PC-3 (cell line): ENCODE measurements at regions not wholly inside any gene's neighbourhood (a gene's known extent, or its start where the extent isn't known, plus 50 kb on each side); places are given as distances from the start of the nearest gene placed in this dataset.

Experiments used
- ATAC-seq: fragments of 200-7000 bp; cut with Tn5 transposase; 2 replicates; pipeline ENCODE4 v1.9.1; 2020; ENCODE audit warnings: mild to moderate bottlenecking, moderate library complexity
- BruUV-seq: library from RNA; stranded (reverse); fragments of 400-500 nt; replicated peaks from 2 replicates; lab custom pipeline; 2021; lab: Mats Ljungman, UMichigan
- CTCF ChIA-PET: fragments of 300-600 bp; sonication (Branson Sonifier 250); formaldehyde crosslinking; loops from one replicate; lab custom pipeline; 2022; ENCODE audit warnings: antibody characterized with exemption; lab: Charles Lee
- POLR2A ChIA-PET: fragments of 300-600 bp; sonication (Branson Sonifier 250); formaldehyde crosslinking; loops from one replicate; lab custom pipeline; 2022; ENCODE audit warnings: antibody characterized with exemption; ENCODE audit not compliant: unreplicated experiment; lab: Charles Lee
- DNase-seq: peaks from one replicate; pipeline ENCODE4 v3.0.0-alpha.2; 2015
- H2AFZ ChIP-seq: fragments of 300-600 bp; sonication (generic); 2 replicates; pipeline ENCODE4 v1.6.0; 2016; ENCODE audit warnings: antibody characterized with exemption, low read length
- H3F3A ChIP-seq: fragments of 300-600 bp; sonication (generic); one replicate; pipeline ENCODE4 v1.6.0; 2017; ENCODE audit warnings: antibody characterized with exemption, low read length, control low read depth, mild to moderate bottlenecking; ENCODE audit not compliant: unreplicated experiment
- H3K27ac ChIP-seq: fragments of 300-600 bp; sonication (generic); 2 replicates; pipeline ENCODE4 v1.5.1; 2016; ENCODE audit warnings: mild to moderate bottlenecking, low read length
- H3K27me3 ChIP-seq: fragments of 300-600 bp; sonication (generic); 2 replicates; pipeline ENCODE4 v1.6.1; 2016; ENCODE audit warnings: low read length, mixed read lengths
- H3K36me3 ChIP-seq: fragments of 300-600 bp; sonication (generic); 2 replicates; pipeline ENCODE4 v1.6.1; 2016; ENCODE audit warnings: low read depth, mixed run types, low read length, mixed read lengths
- H3K4me1 ChIP-seq: fragments of 300-600 bp; sonication (generic); 2 replicates; pipeline ENCODE4 v1.5.1; 2016; ENCODE audit warnings: low read length; ENCODE audit not compliant: insufficient read depth
- H3K4me2 ChIP-seq: fragments of 300-600 bp; sonication (generic); 2 replicates; pipeline ENCODE4 v1.6.0; 2016; ENCODE audit warnings: low read length
- H3K4me3 ChIP-seq: fragments of 300-600 bp; sonication (generic); 2 replicates; pipeline ENCODE4 v1.5.1; 2016; ENCODE audit warnings: mild to moderate bottlenecking, low read length, mixed read lengths
- H3K79me2 ChIP-seq: fragments of 300-600 bp; sonication (generic); 2 replicates; pipeline ENCODE4 v1.6.1; 2017; ENCODE audit warnings: low read length, mixed read lengths
- H3K9ac ChIP-seq: fragments of 300-600 bp; sonication (generic); 2 replicates; pipeline ENCODE4 v1.6.0; 2016; ENCODE audit warnings: mild to moderate bottlenecking, low read length
- H3K9me2 ChIP-seq: fragments of 300-600 bp; sonication (generic); replicated peaks from 2 replicates; pipeline ENCODE4 v1.6.1; 2016; ENCODE audit warnings: mixed run types, low read length, mixed read lengths
- H3K9me3 ChIP-seq: fragments of 300-600 bp; sonication (generic); 2 replicates; pipeline ENCODE4 v1.6.1; 2016; ENCODE audit warnings: low read length, mixed read lengths
- H4K20me1 ChIP-seq: fragments of 300-600 bp; sonication (generic); 2 replicates; pipeline ENCODE4 v1.6.1; 2016; ENCODE audit warnings: low read length, mixed read lengths
- CTCF ChIP-seq: fragments of 300-600 bp; sonication (generic); conservative IDR thresholded peaks from 2 replicates; pipeline ENCODE4 v1.5.1; 2017; ENCODE audit warnings: antibody characterized with exemption, low read depth, mild to moderate bottlenecking, low read length
- EZH2 ChIP-seq: fragments of 300-600 bp; sonication (generic); IDR thresholded peaks from one replicate; pipeline ENCODE4 v1.6.1; 2017; ENCODE audit warnings: antibody characterized with exemption, mild to moderate bottlenecking, low read length; ENCODE audit not compliant: unreplicated experiment
- EZH2phosphoT487 ChIP-seq: fragments of 300-600 bp; sonication (generic); IDR thresholded peaks from 2 replicates; pipeline ENCODE4 v1.6.1; 2018; ENCODE audit warnings: mild to moderate bottlenecking, antibody characterized with exemption, low read length, borderline replicate concordance
- intact Hi-C: fragments of 100-400 bp; cut with micrococcal nuclease; formaldehyde crosslinking; loops from 2 replicates; pipeline ENCODE4 v1.9.0; 2023

- no peak overlapping the region for H3K9ac ChIP-seq
- no peak for DNase-seq
- ChIA-PET CTCF (no interaction called here), POLR2A (no interaction called here)
- H3K9me3 ChIP-seq, result no peaks in the 10 kb centered on the region
- H3K9me2 ChIP-seq, result no peaks in the 10 kb centered on the region
- intact Hi-C loops, result no loop called here
- peaks cover 10% of the 10 kb centered on the region; the same call in 1 of the 2 replicates for H3K27me3 ChIP-seq
- no peak overlapping the region for H3K4me2 ChIP-seq
- TF ChIP-seq EZH2, result no peak
- no peak overlapping the region for H3K27ac ChIP-seq
- no TSS peak for BruUV-seq
- no peak overlapping the region for H3K4me3 ChIP-seq
- H3F3A ChIP-seq, result no peaks in the 10 kb centered on the region
- no peak overlapping the region for H2AFZ ChIP-seq
- H4K20me1 ChIP-seq, result no peaks in the 10 kb centered on the region
- ATAC-seq, result no peak
- no peaks in the 10 kb centered on the region for H3K36me3 ChIP-seq
- H3K79me2 ChIP-seq, result no peaks in the 10 kb centered on the region
- H3K4me1 ChIP-seq, result no peaks in the 10 kb centered on the region
Observed at GRCh38 chr3:182201456-182202168, 489.9 kb downstream of the SOX2 start.

GRCh38 chr3:182212479-182213076 is 500.9 kb downstream of the SOX2 start:
- ChIA-PET CTCF (interaction anchor here (0.7 kb wide), 1 partner anchor 415 kb away, joined by 3 read pairs; no protein-coding TSS in a partner anchor), POLR2A (interaction anchor here (0.6 to 0.7 kb wide), 2 partner anchors 499 to 501 kb away, joined by 4 to 14 read pairs; no protein-coding TSS in a partner anchor)
- peak overlapping the region; percentile 89 for H3K27ac ChIP-seq
- no peak overlapping the region for H2AFZ ChIP-seq
- H3F3A ChIP-seq, result no peaks in the 10 kb centered on the region
- H3K4me1 ChIP-seq, result peaks cover 26% of the 10 kb centered on the region
- H3K9ac ChIP-seq, result 0 out of 2 replicates have a peak overlapping the region, but pooled peaks have one; percentile 11
- BruUV-seq, result no TSS peak
- H4K20me1 ChIP-seq, result no peaks in the 10 kb centered on the region
- DNase-seq (peak; percentile 99), ATAC-seq (peak; percentile 95)
- no peaks in the 10 kb centered on the region for H3K27me3 ChIP-seq
- no peaks in the 10 kb centered on the region for H3K9me3 ChIP-seq
- H3K36me3 ChIP-seq, result no peaks in the 10 kb centered on the region
- no peaks in the 10 kb centered on the region for H3K9me2 ChIP-seq
- peak overlapping the region; percentile 60 for H3K4me2 ChIP-seq
- TF ChIP-seq CTCF, result no peak
- no peak for TF ChIP-seq EZH2phosphoT487
- TF ChIP-seq EZH2, result no peak
- no peaks in the 10 kb centered on the region for H3K79me2 ChIP-seq
- H3K4me3 ChIP-seq, result peak overlapping the region; percentile 10; the same call in 1 of the 2 replicates
- intact Hi-C loops, result loop anchor here (1.0 to 5.0 kb wide), 3 partner anchors 46 to 155 kb away; no protein-coding TSS in a partner anchor

DNA sequence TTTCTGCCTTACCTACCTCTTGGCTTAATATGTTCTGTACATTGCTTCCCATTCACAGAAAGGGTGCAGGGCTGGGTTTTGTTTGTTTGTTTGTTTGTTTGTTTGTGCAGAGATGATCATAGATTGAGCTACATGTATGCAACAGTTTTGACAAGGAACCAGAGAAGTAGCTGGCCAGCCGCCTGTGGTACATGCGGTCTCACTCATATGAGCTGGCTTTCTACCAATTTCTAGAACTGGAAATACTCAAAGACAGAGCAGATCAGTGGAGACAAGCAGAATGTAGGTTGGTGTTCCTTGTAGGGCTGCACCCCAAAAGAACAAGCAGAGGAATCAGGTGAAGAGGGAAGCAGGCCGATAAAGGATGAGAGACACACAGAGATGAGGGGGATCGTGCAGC is 502.7 kb downstream of the SOX2 start:
- no peak overlapping the region for H3K4me2 ChIP-seq
- TF ChIP-seq CTCF, result no peak
- no peak for TF ChIP-seq EZH2phosphoT487
- TF ChIP-seq EZH2, result no peak
- no TSS peak for BruUV-seq
- ChIA-PET POLR2A (no interaction called here), CTCF (no interaction called here)
- no peaks in the 10 kb centered on the region for H3K79me2 ChIP-seq
- H3K27ac ChIP-seq, result no peak overlapping the region
- H3K4me1 ChIP-seq, result peaks cover 26% of the 10 kb centered on the region
- no peaks in the 10 kb centered on the region for H3K27me3 ChIP-seq
- H3K36me3 ChIP-seq, result no peaks in the 10 kb centered on the region
- no peak overlapping the region for H3K9ac ChIP-seq
- H4K20me1 ChIP-seq, result no peaks in the 10 kb centered on the region
- H3K9me3 ChIP-seq, result no peaks in the 10 kb centered on the region
- H2AFZ ChIP-seq, result no peak overlapping the region
- H3F3A ChIP-seq, result no peaks in the 10 kb centered on the region
- intact Hi-C loops, result loop anchor here (5.0 kb wide), 1 partner anchor 153 kb away; no protein-coding TSS in a partner anchor
- no peaks in the 10 kb centered on the region for H3K9me2 ChIP-seq
- ATAC-seq (no peak), DNase-seq (no peak)
- H3K4me3 ChIP-seq, result no peak overlapping the region
